Transverse colon (tissue), 4 donors: ENCODE measurements at regions not wholly inside any gene's neighbourhood (a gene's known extent, or its start where the extent isn't known, plus 50 kb on each side); places are given as distances from the start of the nearest gene placed in this dataset.

ENCODE experiments used
- DNase-seq: peaks from one replicate; pipeline ENCODE4 v3.0.0-alpha.2; 2019
- H3K27ac ChIP-seq, 4 donors: fragments of 200-600 bp; sonication (generic); 2 replicates each; pipeline ENCODE4 v1.5.1; 2016 to 2018; ENCODE audit warnings: inconsistent platforms in 4 of 4
- H3K27me3 ChIP-seq: fragments of 200-600 bp; sonication (generic); 2 replicates; pipeline ENCODE4 v1.5.1; 2017; ENCODE audit warnings: inconsistent platforms
- H3K36me3 ChIP-seq, 4 donors: fragments of 200-600 bp; sonication (generic); 2 replicates each; pipeline ENCODE4 v1.5.1; 2017 to 2019; ENCODE audit warnings: inconsistent platforms in 4 of 4
- H3K4me1 ChIP-seq, 4 donors: fragments of 200-600 bp; sonication (generic); 2 replicates each; pipeline ENCODE4 v1.5.1; 2017 to 2020; ENCODE audit warnings: inconsistent platforms in 4 of 4
- H3K4me3 ChIP-seq, 4 donors: fragments of 200-600 bp; sonication (generic); 1 replicate in 1 of 4; 2 replicates in 3 of 4; pipeline versions ENCODE4 v1.5.1 to v1.6.1; 2017 to 2019; ENCODE audit warnings: inconsistent platforms in 4 of 4
- H3K9me3 ChIP-seq, 2 donors: fragments of 200-600 bp; sonication (generic); 2 replicates each; pipeline ENCODE4 v1.5.1; 2017 to 2019; ENCODE audit warnings: inconsistent platforms in 2 of 2
- CTCF ChIP-seq, 5 experiments: fragments of 200-600 bp in 3 of 5; fragments of 450-650 bp in 2 of 5; sonication (generic) in 3 of 5; IDR thresholded peaks; 1 replicate in 2 of 5; 2 replicates in 3 of 5; pipeline ENCODE4 v1.5.1; 2016 to 2017; ENCODE audit warnings: antibody characterized with exemption in 5 of 5, inconsistent platforms in 3 of 5, mild to moderate bottlenecking in 2 of 5, moderate library complexity in 1 of 5
- EP300 ChIP-seq: sonication (generic); formaldehyde crosslinking; IDR thresholded peaks from one replicate; pipeline ENCODE4 v1.6.1; 2017; ENCODE audit warnings: antibody characterized with exemption, low read depth
- POLR2A ChIP-seq: fragments of 450-650 bp; IDR thresholded peaks from one replicate; pipeline ENCODE4 v1.6.1; 2016; ENCODE audit warnings: antibody characterized with exemption, mild to moderate bottlenecking, moderate library complexity
- POLR2AphosphoS5 ChIP-seq, 3 donors: sonication (generic); formaldehyde crosslinking; IDR thresholded peaks; one replicate each; pipeline ENCODE4 v1.6.1; 2016; ENCODE audit warnings: antibody characterized with exemption in 3 of 3
- whole genome bisulfite sequencing, 2 donors: methylation state at CpG; one replicate each; pipeline ENCODE4 v1.1.5; 2018; ENCODE audit warnings: low coverage in 1 of 2; 5-methylcytosine and 5-hydroxymethylcytosine counted together
- in situ Hi-C, 4 donors: fragments of 200-750 bp; cut with MboI; loops; one replicate each; pipeline versions ENCODE4 v1.15.0 to v1.15.1; 2017; ENCODE audit warnings: low sequenced_read_pairs in 3 of 4, low pct_ligation_motif_present in 1 of 4, low pct_unique_long_range_greater_than_20kb in 1 of 4
- intact Hi-C: fragments of 100-400 bp; cut with DNase I; formaldehyde crosslinking; loops from one replicate; pipeline ENCODE4 v1.15.1; 2023; ENCODE audit warnings: low total_unique reads

GRCh38 chr13:59088716-59089115 lies 1075.0 kb downstream of the DIAPH3 start:
- Histone ChIP-seq H3K27ac (no peak overlapping the region), H3K36me3 (no peaks in the 10 kb centered on the region), H3K4me1 (no peaks in the 10 kb centered on the region), H3K4me3 (no peak overlapping the region), H3K9me3 (no peaks in the 10 kb centered on the region), H3K27me3 (no peaks in the 10 kb centered on the region)
- TF ChIP-seq POLR2AphosphoS5 (IDR thresholded peaks at IDR 0.05) (no peak), EP300 (no peak), CTCF (IDR thresholded peaks at IDR 0.05) (no peak), POLR2A (no peak)
- no peak for DNase-seq
- in situ Hi-C loops (no loop called here), intact Hi-C loops (no loop called here)
- 66 to 72% methylated on average over 2 of the region's 2 CpGs for WGBS, 2 donors

DNA sequence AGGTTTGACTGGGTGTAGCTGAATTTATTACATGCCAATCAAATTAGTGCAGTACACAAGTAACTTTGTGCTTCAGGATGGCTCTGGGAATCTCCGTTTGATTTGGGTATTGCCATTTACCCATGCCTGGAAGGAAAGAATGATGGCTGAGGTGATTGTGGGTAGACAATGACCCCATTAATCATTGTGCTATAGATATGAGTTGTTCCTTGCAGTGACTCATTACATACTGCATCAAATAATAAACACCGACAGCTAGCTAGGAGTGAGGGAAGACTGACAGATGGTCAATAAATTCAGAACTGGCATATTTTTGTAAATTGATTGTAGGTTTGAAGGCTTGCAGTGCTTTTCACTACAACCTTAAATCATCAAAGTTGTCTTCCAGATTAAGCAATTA lies 1069.5 kb downstream of the DIAPH3 start:
- intact Hi-C loops, result no loop called here
- H3K4me1 ChIP-seq, result no peaks in the 10 kb centered on the region
- 52 to 71% methylated on average over 2 of the region's 2 CpGs for WGBS, 2 donors
- H3K4me3 ChIP-seq, result no peak overlapping the region
- H3K27me3 ChIP-seq, result no peaks in the 10 kb centered on the region
- no peaks in the 10 kb centered on the region for H3K9me3 ChIP-seq
- in situ Hi-C loops, result no loop called here
- no peaks in the 10 kb centered on the region for H3K36me3 ChIP-seq
- no peak for DNase-seq
- H3K27ac ChIP-seq, result no peak overlapping the region
- TF ChIP-seq POLR2A (no peak), EP300 (no peak), CTCF (IDR thresholded peaks at IDR 0.05) (no peak), POLR2AphosphoS5 (IDR thresholded peaks at IDR 0.05) (no peak)

DNA sequence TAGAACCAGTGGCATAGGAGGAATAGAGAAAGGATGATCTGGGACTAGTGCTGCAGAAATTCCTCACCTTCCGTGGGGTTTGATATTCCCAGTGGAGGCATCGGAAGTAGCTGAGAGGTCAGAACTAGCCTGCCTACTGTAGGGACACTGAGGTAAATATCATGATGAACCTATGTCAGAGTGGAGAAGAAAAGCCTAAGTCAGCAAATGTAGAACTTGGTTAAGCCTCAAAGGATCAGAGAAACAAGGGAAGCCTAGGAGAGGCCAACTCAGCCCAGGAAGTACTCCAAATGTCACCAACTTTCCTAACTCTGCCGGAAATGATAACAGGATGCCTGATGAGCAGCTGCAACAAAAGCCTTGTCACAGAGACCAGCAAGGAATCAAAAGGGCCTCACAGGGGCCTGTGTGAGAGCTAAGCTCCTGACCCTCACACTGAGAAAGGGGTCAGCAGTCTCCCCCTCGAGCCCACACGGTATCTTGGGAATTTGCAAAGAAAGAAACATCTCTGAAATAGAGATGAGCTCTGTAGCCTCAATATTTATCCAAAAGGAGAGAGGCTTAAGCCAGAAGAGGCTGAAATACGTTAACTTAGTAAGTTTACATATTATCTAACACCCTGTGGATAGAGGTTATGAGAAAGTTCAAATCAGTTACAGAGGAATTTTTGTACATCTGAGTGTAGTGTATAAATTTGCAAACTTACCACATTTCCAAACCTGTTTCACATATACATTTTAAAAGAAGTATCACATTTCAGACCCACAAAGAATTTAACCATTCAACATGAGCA lies 1064.3 kb downstream of the DIAPH3 start:
- no peaks in the 10 kb centered on the region for H3K9me3 ChIP-seq
- H3K27ac ChIP-seq, result no peak overlapping the region
- H3K4me1 ChIP-seq, result no peaks in the 10 kb centered on the region
- no peaks in the 10 kb centered on the region for H3K27me3 ChIP-seq
- H3K4me3 ChIP-seq, result no peak overlapping the region
- intact Hi-C loops (no loop called here), in situ Hi-C loops (no loop called here)
- no peak for DNase-seq
- WGBS, 2 donors, result 53 to 63% methylated on average over 4 to 6 of the region's 6 CpGs
- TF ChIP-seq EP300 (no peak), POLR2AphosphoS5 (IDR thresholded peaks at IDR 0.05) (no peak), CTCF (IDR thresholded peaks at IDR 0.05) (no peak), POLR2A (no peak)
- H3K36me3 ChIP-seq, result no peaks in the 10 kb centered on the region

- H3K27ac ChIP-seq, result no peak overlapping the region
- no peaks in the 10 kb centered on the region for H3K27me3 ChIP-seq
- H3K4me3 ChIP-seq, result no peak overlapping the region
- DNase-seq, result no peak
- H3K9me3 ChIP-seq, result no peaks in the 10 kb centered on the region
- in situ Hi-C loops, result no loop called here
- TF ChIP-seq EP300 (no peak), POLR2AphosphoS5 (IDR thresholded peaks at IDR 0.05) (no peak), CTCF (IDR thresholded peaks at IDR 0.05) (no peak), POLR2A (no peak)
- no peaks in the 10 kb centered on the region for H3K36me3 ChIP-seq
- intact Hi-C loops, result no loop called here
- WGBS, 2 donors, result 51 to 62% methylated on average over 4 of the region's 4 CpGs
- no peaks in the 10 kb centered on the region for H3K4me1 ChIP-seq
Measured at GRCh38 chr13:59103004-59103768, 1060.5 kb downstream of the DIAPH3 start.
